ENCODE measurements at regions not wholly inside any gene's neighbourhood (a gene's known extent, or its start where the extent isn't known, plus 50 kb on each side); places are given as distances from the start of the nearest gene placed in this dataset.

DNA sequence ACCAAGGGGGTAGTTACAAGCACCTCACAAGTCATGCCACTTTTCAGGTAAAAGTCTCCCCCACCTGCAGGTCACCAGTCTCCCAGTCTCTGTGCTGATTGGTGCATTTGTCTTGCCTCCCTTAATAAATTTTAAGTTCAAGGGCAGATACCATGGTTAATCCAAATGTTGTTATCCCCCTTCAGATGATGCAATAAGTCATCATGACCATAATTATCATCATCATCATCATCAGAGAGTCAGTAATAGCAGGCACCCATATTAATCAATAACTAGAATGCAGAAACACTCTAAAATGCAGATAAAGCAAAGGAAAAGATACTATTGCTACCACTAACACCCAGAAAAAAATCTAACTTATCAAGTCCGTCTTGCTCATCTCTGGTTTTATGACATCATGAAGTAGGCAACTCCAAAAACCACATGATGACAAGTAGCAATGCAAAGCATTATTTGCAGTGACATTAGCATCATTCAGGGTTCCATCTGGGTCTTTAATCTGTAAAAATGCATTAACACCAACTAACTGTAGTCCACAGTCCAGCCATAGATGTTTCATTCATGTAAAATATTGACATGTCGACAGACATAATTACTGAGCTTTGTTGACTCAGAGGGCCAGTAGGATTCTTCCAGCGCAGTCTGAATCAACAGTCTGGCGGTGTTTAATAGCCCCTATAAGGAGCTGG, 492.0 kb upstream of the RUNX1 start:
- peaks cover 2% of the 10 kb centered on the region for H3K36me3 Mint-ChIP-seq (ENCODE audit: low read depth)
- intact Hi-C loops (cut with micrococcal nuclease), result no loop called here
- no peaks in the 10 kb centered on the region for H3K27me3 Mint-ChIP-seq
- no peak overlapping the region for H3K27ac Mint-ChIP-seq
- no peaks in the 10 kb centered on the region for H3K4me1 Mint-ChIP-seq (ENCODE audit: low read depth)
- peaks cover 5% of the 10 kb centered on the region for H3K9me3 Mint-ChIP-seq
- H3K4me3 Mint-ChIP-seq, result no peak overlapping the region

DNA sequence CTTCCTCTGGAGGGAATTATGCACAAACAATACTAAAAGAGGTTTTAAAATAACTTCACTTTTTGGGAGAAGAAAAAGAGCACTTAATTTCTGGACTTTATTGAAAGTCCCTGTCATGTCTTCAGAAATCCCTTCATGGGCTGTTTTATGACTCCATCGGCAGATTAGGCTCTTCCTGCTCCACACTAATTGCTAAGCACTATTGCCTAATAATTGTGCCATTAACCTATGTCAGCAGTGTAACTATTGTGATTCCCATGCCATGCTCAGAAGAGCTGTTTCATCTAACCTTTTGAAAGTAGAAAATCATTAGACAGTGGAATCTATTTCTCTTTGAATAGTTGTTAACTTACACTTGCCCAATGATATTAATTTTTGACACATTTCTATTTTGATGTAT, 489.3 kb upstream of the RUNX1 start:
- peaks cover 17% of the 10 kb centered on the region for H3K9me3 Mint-ChIP-seq
- H3K4me1 Mint-ChIP-seq (ENCODE audit: low read depth), result no peaks in the 10 kb centered on the region
- no peak overlapping the region for H3K27ac Mint-ChIP-seq
- intact Hi-C loops (cut with micrococcal nuclease), result loop anchor here (10.0 kb wide), 1 partner anchor 56 kb away; no protein-coding TSS in a partner anchor
- no peak overlapping the region for H3K4me3 Mint-ChIP-seq
- no peaks in the 10 kb centered on the region for H3K27me3 Mint-ChIP-seq
- H3K36me3 Mint-ChIP-seq (ENCODE audit: low read depth), result peaks cover 6% of the 10 kb centered on the region

DNA sequence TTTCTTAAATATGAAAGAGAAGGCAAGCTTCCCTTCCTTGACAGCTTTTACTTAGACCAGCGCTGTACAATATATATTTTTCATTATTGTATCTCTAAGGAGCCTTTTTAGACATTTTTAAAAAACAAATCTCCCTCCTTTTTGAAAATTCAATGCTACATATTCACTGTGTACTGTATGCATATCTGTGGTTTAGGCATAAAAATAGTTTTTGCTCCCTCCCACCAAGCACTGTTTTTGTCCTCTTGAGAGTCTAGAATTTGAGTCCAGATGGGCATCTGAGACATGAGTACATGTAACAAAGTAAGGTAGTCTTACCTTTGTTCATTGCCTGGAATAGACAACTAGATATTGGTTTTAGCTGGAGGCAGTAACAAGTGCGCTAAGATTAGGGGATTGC, 488.5 kb upstream of the RUNX1 start:
- no peak overlapping the region for H3K4me3 Mint-ChIP-seq
- no peaks in the 10 kb centered on the region for H3K4me1 Mint-ChIP-seq (ENCODE audit: low read depth)
- no peaks in the 10 kb centered on the region for H3K27me3 Mint-ChIP-seq
- peaks cover 6% of the 10 kb centered on the region for H3K36me3 Mint-ChIP-seq (ENCODE audit: low read depth)
- peaks cover 17% of the 10 kb centered on the region for H3K9me3 Mint-ChIP-seq
- no peak overlapping the region for H3K27ac Mint-ChIP-seq
- intact Hi-C loops (cut with micrococcal nuclease), result loop anchor here (10.0 kb wide), 1 partner anchor 57 kb away; no protein-coding TSS in a partner anchor

DNA sequence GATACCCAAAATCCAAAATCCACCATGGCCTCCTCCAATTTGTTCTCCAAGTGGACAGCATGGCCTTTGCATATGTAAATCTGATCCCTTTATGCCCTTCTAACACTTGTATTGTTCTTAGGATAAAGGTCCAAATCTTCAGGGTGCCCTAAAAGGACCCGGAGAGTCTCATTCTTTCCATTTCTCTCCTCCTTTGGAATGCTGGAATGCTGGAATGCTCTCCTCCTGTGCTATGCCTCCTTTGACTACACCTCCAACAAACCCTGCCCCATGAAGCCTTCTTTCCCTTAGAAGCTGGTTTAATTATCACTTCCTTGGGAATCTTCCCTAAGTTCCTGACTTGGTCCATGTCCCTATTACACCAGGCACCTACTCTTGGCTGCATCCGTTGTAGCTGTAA, 484.8 kb upstream of the RUNX1 start:
- H3K9me3 Mint-ChIP-seq, result peaks cover 17% of the 10 kb centered on the region
- no peak overlapping the region for H3K4me3 Mint-ChIP-seq
- intact Hi-C loops (cut with micrococcal nuclease), result loop anchor here (10.0 kb wide), 1 partner anchor 61 kb away; no protein-coding TSS in a partner anchor
- H3K36me3 Mint-ChIP-seq (ENCODE audit: low read depth), result peaks cover 6% of the 10 kb centered on the region
- peaks cover 21% of the 10 kb centered on the region for H3K4me1 Mint-ChIP-seq (ENCODE audit: low read depth)
- H3K27ac Mint-ChIP-seq, result no peak overlapping the region
- H3K27me3 Mint-ChIP-seq, result no peaks in the 10 kb centered on the region

DNA sequence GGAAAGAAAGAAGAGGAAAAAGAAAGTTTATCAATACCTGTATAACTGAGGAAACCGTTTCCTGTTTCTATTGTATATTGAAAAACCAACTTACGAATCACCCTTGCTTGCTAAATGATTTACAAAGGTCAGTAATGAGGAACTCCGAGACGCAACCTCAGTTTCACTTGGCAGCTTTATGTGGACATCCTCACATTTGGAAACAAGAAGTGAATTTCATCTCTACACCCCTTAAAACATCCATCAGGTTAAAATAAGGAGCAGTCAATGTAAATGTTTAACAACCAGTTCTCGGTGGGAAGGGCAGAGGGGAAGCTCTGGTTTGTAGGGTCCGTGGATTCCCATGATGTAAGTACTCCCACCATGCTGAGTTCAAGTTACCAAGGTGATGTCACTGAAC, 481.7 kb upstream of the RUNX1 start:
- intact Hi-C loops (cut with micrococcal nuclease), result loop anchor here (10.0 kb wide), 1 partner anchor 64 kb away; no protein-coding TSS in a partner anchor
- H3K27me3 Mint-ChIP-seq, result no peaks in the 10 kb centered on the region
- H3K4me3 Mint-ChIP-seq, result no peak overlapping the region
- peaks cover under 1% of the 10 kb centered on the region for H3K36me3 Mint-ChIP-seq (ENCODE audit: low read depth)
- peaks cover 9% of the 10 kb centered on the region for H3K9me3 Mint-ChIP-seq
- H3K4me1 Mint-ChIP-seq (ENCODE audit: low read depth), result peaks cover 42% of the 10 kb centered on the region
- H3K27ac Mint-ChIP-seq, result no peak overlapping the region

DNA sequence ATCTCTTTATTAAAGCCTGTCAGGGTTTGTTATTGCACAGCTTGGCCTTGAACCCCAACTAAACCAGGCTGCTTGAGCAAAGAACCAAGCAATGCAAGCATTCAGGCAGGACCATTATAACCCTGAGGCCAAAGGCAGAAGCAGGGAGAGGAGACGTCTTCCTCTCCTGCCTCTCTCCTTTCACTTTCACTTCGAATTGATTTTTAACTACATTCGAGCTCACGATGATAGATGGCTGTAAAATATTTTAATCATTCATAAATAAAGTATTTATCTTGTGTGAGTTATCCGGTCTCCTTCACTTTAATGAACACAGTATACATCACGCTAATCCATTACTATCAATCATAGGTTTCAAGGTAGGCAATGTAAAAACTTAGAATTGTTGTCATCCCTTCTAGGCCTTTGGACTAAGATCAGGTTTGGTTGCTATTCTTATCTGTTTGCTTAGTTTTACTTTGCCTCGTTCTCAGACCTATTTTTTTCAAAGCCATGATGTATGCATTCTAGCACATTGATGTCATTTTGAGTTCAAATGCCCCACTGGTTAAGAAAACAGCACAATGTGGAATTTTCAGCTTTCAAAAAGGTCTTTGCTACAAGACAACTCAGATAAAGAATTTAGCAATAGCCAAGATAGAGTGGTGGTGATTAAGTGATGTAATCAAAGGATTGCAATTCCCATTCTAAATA, 480.2 kb upstream of the RUNX1 start:
- H3K4me3 Mint-ChIP-seq, result peak overlapping the region; percentile 70
- intact Hi-C loops (cut with micrococcal nuclease), result no loop called here
- H3K4me1 Mint-ChIP-seq (ENCODE audit: low read depth), result peaks cover 51% of the 10 kb centered on the region
- H3K9me3 Mint-ChIP-seq, result no peaks in the 10 kb centered on the region
- H3K27ac Mint-ChIP-seq, result peak overlapping the region; percentile 80
- no peaks in the 10 kb centered on the region for H3K27me3 Mint-ChIP-seq
- no peaks in the 10 kb centered on the region for H3K36me3 Mint-ChIP-seq (ENCODE audit: low read depth)

DNA sequence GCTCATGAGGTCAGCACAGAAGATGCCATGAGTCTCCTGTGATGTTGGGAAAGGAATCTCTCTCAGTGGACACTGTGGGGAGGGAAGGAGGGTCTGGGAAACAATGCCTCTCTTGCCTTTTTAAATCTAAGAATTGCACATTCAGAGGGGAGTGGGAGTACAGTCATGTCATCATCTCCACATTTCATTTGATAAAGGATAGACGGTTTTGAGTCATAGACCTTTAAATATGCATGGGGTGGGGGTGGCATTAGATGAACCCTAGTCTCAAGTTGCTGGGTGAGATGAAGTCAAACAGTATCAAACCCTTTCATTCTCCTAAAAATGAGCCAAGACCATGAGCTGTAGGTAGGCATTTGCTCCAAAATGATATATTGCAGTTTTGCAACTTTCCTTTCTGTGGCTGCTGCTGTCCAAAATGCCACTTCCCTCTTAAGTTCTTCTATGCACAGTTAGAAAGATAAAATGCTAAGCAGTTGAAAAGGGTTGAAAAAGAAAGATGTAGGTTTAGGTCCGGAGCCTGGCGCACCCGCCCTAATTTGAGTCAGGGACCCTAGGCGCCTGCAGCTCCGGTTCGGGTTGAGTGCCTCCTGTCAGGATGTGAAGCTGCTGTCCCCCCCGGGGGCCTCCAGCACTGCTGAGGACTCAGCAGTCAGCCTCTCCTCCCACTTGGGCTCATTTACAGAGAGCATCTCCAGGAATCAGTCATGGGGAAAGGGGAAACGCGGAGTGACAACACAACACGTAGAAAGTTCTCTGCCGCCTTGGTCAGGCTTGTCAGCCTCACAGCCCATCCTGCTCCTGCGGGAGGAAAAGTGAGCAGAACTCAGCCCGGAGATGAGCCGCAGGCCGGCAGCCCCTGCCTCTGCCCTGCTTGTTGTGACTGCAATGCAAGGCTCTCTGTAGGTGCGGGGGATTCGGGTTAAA, 479.3 kb upstream of the RUNX1 start:
- Mint-ChIP-seq H3K9me3 (no peaks in the 10 kb centered on the region), H3K36me3 (ENCODE audit: low read depth) (no peaks in the 10 kb centered on the region), H3K27me3 (no peaks in the 10 kb centered on the region), H3K4me3 (peak overlapping the region; percentile 70), H3K27ac (peak overlapping the region; percentile 80), H3K4me1 (ENCODE audit: low read depth) (peaks cover 51% of the 10 kb centered on the region)
- intact Hi-C loops (cut with micrococcal nuclease), result no loop called here

DNA sequence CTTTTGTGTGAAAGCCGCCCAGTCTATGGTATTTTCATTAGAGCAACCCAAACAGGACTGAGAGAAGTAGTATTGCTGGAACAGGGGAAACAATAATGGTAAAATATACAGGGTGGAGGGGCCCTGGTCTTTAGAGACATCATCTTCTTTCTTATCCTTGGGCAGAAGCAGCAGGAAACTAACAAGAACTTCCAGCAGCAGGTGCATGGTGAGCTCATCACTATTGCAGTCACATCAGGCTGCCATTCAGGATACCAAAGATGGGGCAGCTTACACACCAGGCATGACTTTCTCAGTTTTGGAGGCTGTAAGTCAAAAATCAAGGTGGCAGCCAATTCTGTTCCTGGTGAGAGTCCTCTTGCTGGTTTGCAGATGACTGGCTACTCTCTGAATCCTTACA, 478.3 kb upstream of the RUNX1 start:
- Mint-ChIP-seq H3K27me3 (no peaks in the 10 kb centered on the region), H3K27ac (no peak overlapping the region), H3K4me3 (no peak overlapping the region), H3K9me3 (no peaks in the 10 kb centered on the region), H3K4me1 (ENCODE audit: low read depth) (peaks cover 51% of the 10 kb centered on the region), H3K36me3 (ENCODE audit: low read depth) (no peaks in the 10 kb centered on the region)
- intact Hi-C loops (cut with micrococcal nuclease), result no loop called here

DNA sequence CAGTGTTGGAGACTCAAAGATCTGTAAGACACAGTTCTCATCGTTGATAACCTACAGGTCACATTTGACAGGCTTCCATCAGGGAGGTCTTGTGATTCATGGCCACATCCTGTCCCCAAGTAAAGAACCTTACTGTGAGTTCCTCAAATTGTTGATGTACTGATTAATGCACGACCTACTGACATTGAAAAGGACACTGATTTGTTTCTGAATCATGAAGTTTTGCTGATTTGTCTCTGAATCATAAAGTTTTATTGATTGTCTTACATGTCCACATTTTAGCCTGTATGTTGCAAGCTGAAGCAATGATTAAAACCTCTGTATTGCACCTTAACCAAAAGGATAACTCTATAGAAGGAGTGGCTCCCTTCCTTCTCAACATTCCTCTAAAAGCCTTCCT, 476.3 kb upstream of the RUNX1 start:
- no peaks in the 10 kb centered on the region for H3K36me3 Mint-ChIP-seq (ENCODE audit: low read depth)
- intact Hi-C loops (cut with micrococcal nuclease), result no loop called here
- H3K4me1 Mint-ChIP-seq (ENCODE audit: low read depth), result peaks cover 44% of the 10 kb centered on the region
- no peaks in the 10 kb centered on the region for H3K9me3 Mint-ChIP-seq
- H3K27me3 Mint-ChIP-seq, result no peaks in the 10 kb centered on the region
- H3K27ac Mint-ChIP-seq, result no peak overlapping the region
- H3K4me3 Mint-ChIP-seq, result no peak overlapping the region

DNA sequence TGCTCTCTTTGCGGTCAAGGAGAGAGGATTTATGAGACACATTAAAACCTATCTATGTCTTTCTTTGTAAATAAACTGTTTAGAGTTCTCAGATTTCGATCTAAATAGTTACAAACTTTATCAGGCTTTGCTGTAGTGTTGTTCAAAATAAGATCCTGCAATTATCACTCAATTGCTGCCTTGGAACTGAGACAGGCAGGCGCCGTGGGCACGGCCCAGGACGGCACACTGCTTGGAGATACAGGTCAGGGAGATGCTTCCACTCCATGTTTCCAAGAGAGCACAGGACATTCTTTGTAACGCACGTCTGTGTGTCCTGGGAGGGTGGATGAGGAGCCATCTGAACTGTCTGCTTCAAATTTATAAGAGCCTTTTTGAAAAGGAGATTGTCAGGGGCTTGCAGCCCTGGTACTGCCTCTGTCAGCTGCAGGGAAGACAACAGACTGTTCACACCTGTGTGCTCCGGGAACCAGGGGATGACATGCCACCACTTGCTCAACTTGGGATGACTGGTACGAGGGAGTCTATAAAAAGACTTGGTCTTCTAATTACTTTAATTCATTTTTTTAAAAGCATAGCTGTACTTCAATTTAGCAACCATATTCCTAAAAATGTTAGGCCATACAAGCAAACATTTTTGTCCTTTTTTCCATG, 472.9 kb upstream of the RUNX1 start:
- no peak overlapping the region for H3K4me3 Mint-ChIP-seq
- H3K9me3 Mint-ChIP-seq, result no peaks in the 10 kb centered on the region
- peaks cover 2% of the 10 kb centered on the region for H3K27me3 Mint-ChIP-seq
- no peaks in the 10 kb centered on the region for H3K36me3 Mint-ChIP-seq (ENCODE audit: low read depth)
- no peak overlapping the region for H3K27ac Mint-ChIP-seq
- intact Hi-C loops (cut with micrococcal nuclease), result no loop called here
- H3K4me1 Mint-ChIP-seq (ENCODE audit: low read depth), result peaks cover 11% of the 10 kb centered on the region

DNA sequence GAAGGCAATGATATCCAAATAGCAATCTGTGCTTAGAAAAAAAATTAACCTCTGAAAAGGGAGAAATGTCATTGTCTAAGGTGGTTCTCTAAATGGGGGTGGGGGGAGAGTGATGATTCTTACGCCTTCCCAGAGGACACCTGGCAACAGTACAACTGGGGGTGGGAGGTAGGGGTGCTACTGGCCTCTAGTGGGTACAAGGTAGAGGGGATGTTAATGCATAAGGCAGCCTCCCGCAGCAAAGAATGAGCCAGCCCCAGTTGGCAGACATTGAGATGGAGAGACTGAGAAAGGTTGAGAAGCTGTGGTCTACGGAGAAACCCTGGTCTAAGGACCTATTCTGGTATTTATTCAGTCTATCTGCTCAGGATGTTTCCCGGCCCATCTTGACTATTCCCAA, 472.2 kb upstream of the RUNX1 start:
- Mint-ChIP-seq H3K9me3 (no peaks in the 10 kb centered on the region), H3K27ac (no peak overlapping the region), H3K27me3 (peaks cover 2% of the 10 kb centered on the region), H3K4me3 (no peak overlapping the region), H3K4me1 (ENCODE audit: low read depth) (peaks cover 11% of the 10 kb centered on the region), H3K36me3 (ENCODE audit: low read depth) (no peaks in the 10 kb centered on the region)
- intact Hi-C loops (cut with micrococcal nuclease), result no loop called here

DNA sequence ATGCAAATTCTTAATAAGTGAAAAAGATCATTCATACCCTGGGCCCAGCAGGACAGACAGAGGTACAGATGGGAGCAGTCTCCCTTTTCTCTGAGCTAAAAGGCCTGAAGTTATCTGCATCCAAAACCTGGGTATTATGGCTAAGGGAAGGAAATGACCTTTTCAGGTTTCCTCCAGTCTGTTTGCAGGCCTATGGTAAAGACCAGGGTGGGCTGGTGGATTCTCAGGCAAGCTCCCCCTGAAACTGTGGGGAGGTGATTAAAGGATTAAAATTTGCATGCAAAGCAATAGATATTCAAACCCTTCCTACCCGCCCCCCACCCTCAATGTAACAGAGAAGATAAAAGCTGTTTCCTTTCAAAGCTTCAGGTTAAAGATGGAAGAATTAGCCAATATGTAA, 471.8 kb upstream of the RUNX1 start:
- peaks cover 10% of the 10 kb centered on the region for H3K4me1 Mint-ChIP-seq (ENCODE audit: low read depth)
- no peak overlapping the region for H3K27ac Mint-ChIP-seq
- H3K9me3 Mint-ChIP-seq, result no peaks in the 10 kb centered on the region
- H3K36me3 Mint-ChIP-seq (ENCODE audit: low read depth), result no peaks in the 10 kb centered on the region
- peaks cover 2% of the 10 kb centered on the region for H3K27me3 Mint-ChIP-seq
- intact Hi-C loops (cut with micrococcal nuclease), result no loop called here
- no peak overlapping the region for H3K4me3 Mint-ChIP-seq

DNA sequence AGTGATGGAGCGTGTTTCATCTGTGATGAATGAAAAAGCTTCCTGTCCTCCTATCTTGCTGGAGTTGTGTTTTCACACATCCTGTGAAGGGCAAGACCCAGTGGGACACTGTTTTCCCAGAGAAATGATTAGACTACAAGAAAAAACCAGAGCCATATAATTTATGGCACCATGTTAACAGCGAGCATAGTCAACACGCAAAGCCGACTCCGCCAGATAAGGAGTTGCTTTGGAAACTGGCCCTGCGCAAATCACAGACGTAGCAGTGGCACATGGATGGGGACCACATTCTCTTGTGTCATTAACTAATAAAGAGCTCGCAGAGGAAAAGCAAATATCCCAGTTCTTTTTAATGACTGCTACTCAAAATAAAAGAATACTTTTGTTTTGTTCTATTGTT, 471.2 kb upstream of the RUNX1 start:
- no peaks in the 10 kb centered on the region for H3K9me3 Mint-ChIP-seq
- peaks cover 2% of the 10 kb centered on the region for H3K27me3 Mint-ChIP-seq
- H3K4me1 Mint-ChIP-seq (ENCODE audit: low read depth), result peaks cover 5% of the 10 kb centered on the region
- no peak overlapping the region for H3K27ac Mint-ChIP-seq
- intact Hi-C loops (cut with micrococcal nuclease), result no loop called here
- H3K4me3 Mint-ChIP-seq, result no peak overlapping the region
- H3K36me3 Mint-ChIP-seq (ENCODE audit: low read depth), result no peaks in the 10 kb centered on the region

Measured in dendritic cell treated with granulocyte-macrophage colony-stimulating factor and Interleukin-4, amounts not matched to agents 40 ng/mL and 50 ng/mL, for 4 days (primary cell).